ENCODE measurements at regions not wholly inside any gene's neighbourhood (a gene's known extent, or its start where the extent isn't known, plus 50 kb on each side); places are given as distances from the start of the nearest gene placed in this dataset.

GRCh38 chr11:111047374-111047773 lies 198.2 kb upstream of the POU2AF2 start:
- no peak for TF ChIP-seq CTCF (IDR thresholded peaks at IDR 0.05)
- no peak for TF ChIP-seq FOXP1 (CRISPR knock-in tag; IDR thresholded peaks at IDR 0.05; ENCODE audit: borderline replicate concordance)
- no peak for TF ChIP-seq ZNF121 (CRISPR knock-in tag; IDR thresholded peaks at IDR 0.05)
- TF ChIP-seq ZBTB43 (CRISPR knock-in tag; IDR thresholded peaks at IDR 0.05) = no peak
- TF ChIP-seq IRF1 (CRISPR knock-in tag; IDR thresholded peaks at IDR 0.05) = no peak
- no peak for TF ChIP-seq MAX (CRISPR knock-in tag; IDR thresholded peaks at IDR 0.05)
- TF ChIP-seq ATF3 (CRISPR knock-in tag; conservative IDR thresholded peaks at IDR 0.05) = no peak
- no peak for TF ChIP-seq ESRRA (CRISPR knock-in tag; IDR thresholded peaks at IDR 0.05; ENCODE audit: borderline replicate concordance)
